ENCODE measurements at regions not wholly inside any gene's neighbourhood (a gene's known extent, or its start where the extent isn't known, plus 50 kb on each side); places are given as distances from the start of the nearest gene placed in this dataset.

DNA sequence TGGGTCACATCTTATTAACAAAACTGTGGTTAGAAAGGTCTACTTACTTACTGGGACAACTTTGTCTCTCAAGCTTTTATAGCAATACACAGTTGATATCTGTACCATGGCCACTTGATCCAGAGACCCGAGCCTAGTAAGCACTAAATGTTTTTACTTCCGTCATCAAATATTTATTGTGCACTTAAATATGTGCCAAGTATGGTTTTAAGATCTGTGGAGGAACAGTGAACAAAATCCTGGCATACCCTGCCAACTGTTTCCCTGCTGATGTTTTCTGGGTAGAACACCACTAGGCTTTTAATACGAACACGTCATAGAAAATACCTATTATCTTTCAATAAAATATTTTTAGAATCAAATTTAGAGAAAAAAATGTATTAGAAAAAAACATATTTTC is 574.8 kb downstream of the HACE1 start:
- Mint-ChIP-seq H3K27me3 (ENCODE audit: low read depth) (peaks cover 19% of the 10 kb centered on the region), H3K36me3 (ENCODE audit: low read depth) (no peaks in the 10 kb centered on the region), H3K4me1 (ENCODE audit: low read depth) (peaks cover 5% of the 10 kb centered on the region), H3K4me3 (ENCODE audit: unreplicated experiment) (no peak overlapping the region), H3K9me3 (ENCODE audit: low read depth) (no peaks in the 10 kb centered on the region), H3K27ac (ENCODE audit: unreplicated experiment) (no peak overlapping the region)
- TF ChIP-seq, protein P1, sequence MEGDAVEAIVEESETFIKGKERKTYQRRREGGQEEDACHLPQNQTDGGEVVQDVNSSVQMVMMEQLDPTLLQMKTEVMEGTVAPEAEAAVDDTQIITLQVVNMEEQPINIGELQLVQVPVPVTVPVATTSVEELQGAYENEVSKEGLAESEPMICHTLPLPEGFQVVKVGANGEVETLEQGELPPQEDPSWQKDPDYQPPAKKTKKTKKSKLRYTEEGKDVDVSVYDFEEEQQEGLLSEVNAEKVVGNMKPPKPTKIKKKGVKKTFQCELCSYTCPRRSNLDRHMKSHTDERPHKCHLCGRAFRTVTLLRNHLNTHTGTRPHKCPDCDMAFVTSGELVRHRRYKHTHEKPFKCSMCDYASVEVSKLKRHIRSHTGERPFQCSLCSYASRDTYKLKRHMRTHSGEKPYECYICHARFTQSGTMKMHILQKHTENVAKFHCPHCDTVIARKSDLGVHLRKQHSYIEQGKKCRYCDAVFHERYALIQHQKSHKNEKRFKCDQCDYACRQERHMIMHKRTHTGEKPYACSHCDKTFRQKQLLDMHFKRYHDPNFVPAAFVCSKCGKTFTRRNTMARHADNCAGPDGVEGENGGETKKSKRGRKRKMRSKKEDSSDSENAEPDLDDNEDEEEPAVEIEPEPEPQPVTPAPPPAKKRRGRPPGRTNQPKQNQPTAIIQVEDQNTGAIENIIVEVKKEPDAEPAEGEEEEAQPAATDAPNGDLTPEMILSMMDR (IDR thresholded peaks at IDR 0.05), result no peak
- no peak for DNase-seq (ENCODE audit: low spot score)

DNA sequence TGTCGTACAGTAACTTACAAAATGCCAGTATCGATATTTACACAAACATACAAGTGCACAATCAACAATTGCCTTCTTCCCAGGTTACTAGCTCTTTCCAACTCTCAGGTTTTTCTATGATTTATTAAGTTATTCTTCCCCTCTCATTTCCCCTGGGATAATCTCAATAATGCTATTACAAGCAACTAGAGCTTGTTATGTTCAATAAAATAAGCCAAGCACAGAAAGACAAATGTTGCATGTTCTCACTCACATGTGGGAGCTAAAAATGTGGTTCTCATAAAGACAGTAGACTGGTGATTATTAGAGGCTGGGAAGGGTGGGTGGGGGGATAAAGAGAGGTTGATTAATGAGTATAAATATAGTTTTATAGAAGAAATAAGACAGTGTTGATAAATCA is 577.1 kb downstream of the HACE1 start:
- no peaks in the 10 kb centered on the region for H3K36me3 Mint-ChIP-seq (ENCODE audit: low read depth)
- no peak overlapping the region for H3K4me3 Mint-ChIP-seq (ENCODE audit: unreplicated experiment)
- H3K9me3 Mint-ChIP-seq (ENCODE audit: low read depth), result peaks cover 7% of the 10 kb centered on the region
- TF ChIP-seq, protein P1 (IDR thresholded peaks at IDR 0.05), result no peak
- H3K4me1 Mint-ChIP-seq (ENCODE audit: low read depth), result peaks cover 5% of the 10 kb centered on the region
- peaks cover 14% of the 10 kb centered on the region for H3K27me3 Mint-ChIP-seq (ENCODE audit: low read depth)
- no peak for DNase-seq (ENCODE audit: low spot score)
- no peak overlapping the region for H3K27ac Mint-ChIP-seq (ENCODE audit: unreplicated experiment)

- TF ChIP-seq, protein P1 (IDR thresholded peaks at IDR 0.05), result no peak
- no peak overlapping the region for H3K27ac Mint-ChIP-seq (ENCODE audit: unreplicated experiment)
- peaks cover 2% of the 10 kb centered on the region for H3K4me1 Mint-ChIP-seq (ENCODE audit: low read depth)
- H3K9me3 Mint-ChIP-seq (ENCODE audit: low read depth), result peaks cover 12% of the 10 kb centered on the region
- no peak for DNase-seq (ENCODE audit: low spot score)
- H3K27me3 Mint-ChIP-seq (ENCODE audit: low read depth), result peaks cover 9% of the 10 kb centered on the region
- no peak overlapping the region for H3K4me3 Mint-ChIP-seq (ENCODE audit: unreplicated experiment)
- no peaks in the 10 kb centered on the region for H3K36me3 Mint-ChIP-seq (ENCODE audit: low read depth)
These were observed 578.3 kb downstream of the HACE1 start for GRCh38 chr6:104281370-104281769.

DNA sequence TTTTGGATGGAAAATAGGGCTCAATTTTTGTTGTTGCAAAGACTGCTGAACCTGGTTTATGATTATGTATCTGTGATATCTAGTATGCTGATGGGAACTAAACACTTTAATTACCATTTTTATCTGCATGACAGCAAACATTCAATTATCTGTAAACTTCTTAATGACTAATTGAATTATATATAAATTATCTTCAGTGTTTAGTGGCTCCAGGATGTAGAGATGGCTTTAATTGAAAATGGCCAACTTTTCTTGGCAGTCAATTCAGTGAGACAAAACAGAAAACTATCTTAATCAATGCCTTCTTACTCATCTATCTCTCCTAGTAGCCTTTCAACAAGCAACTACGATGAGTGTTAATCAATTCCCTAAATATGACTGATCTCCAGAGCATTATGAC is 591.3 kb downstream of the HACE1 start:
- Mint-ChIP-seq H3K36me3 (ENCODE audit: low read depth) (no peaks in the 10 kb centered on the region), H3K4me3 (ENCODE audit: unreplicated experiment) (no peak overlapping the region), H3K27ac (ENCODE audit: unreplicated experiment) (no peak overlapping the region), H3K4me1 (ENCODE audit: low read depth) (no peaks in the 10 kb centered on the region), H3K27me3 (ENCODE audit: low read depth) (no peaks in the 10 kb centered on the region), H3K9me3 (ENCODE audit: low read depth) (peaks cover 2% of the 10 kb centered on the region)
- TF ChIP-seq, protein P1 (IDR thresholded peaks at IDR 0.05), result no peak
- DNase-seq (ENCODE audit: low spot score), result no peak

- no peak for DNase-seq (ENCODE audit: low spot score)
- H3K36me3 Mint-ChIP-seq (ENCODE audit: low read depth), result no peaks in the 10 kb centered on the region
- no peaks in the 10 kb centered on the region for H3K9me3 Mint-ChIP-seq (ENCODE audit: low read depth)
- H3K4me3 Mint-ChIP-seq (ENCODE audit: unreplicated experiment), result no peak overlapping the region
- peaks cover 2% of the 10 kb centered on the region for H3K27me3 Mint-ChIP-seq (ENCODE audit: low read depth)
- H3K4me1 Mint-ChIP-seq (ENCODE audit: low read depth), result no peaks in the 10 kb centered on the region
- TF ChIP-seq, protein P1 (IDR thresholded peaks at IDR 0.05), result no peak
- no peak overlapping the region for H3K27ac Mint-ChIP-seq (ENCODE audit: unreplicated experiment)
These were observed 592.8 kb downstream of the HACE1 start for GRCh38 chr6:104266922-104267321.
